Gastrocnemius medialis (tissue), 4 donors: ENCODE measurements at regions not wholly inside any gene's neighbourhood (a gene's known extent, or its start where the extent isn't known, plus 50 kb on each side); places are given as distances from the start of the nearest gene placed in this dataset.

Experiments
- ATAC-seq, 2 donors: fragments of 150-250 bp; one replicate each; pipeline ENCODE4 v1.9.1; 2016
- DNase-seq, 2 donors: peaks; one replicate each; pipeline ENCODE4 v3.0.0-alpha.2; 2019
- H3K27ac ChIP-seq, 4 donors: fragments of 200-600 bp; sonication (generic); 1 replicate in 1 of 4; 2 replicates in 3 of 4; pipeline ENCODE4 v1.5.1; 2016 to 2018; ENCODE audit warnings: mild to moderate bottlenecking in 2 of 4, moderate library complexity in 1 of 4
- H3K27me3 ChIP-seq, 3 donors: fragments of 200-600 bp; sonication (generic) in 2 of 3; 1 replicate in 1 of 3; 2 replicates in 2 of 3; pipeline versions ENCODE4 v1.5.1 to v1.6.0; 2016 to 2019; ENCODE audit warnings: mild to moderate bottlenecking in 1 of 3, moderate library complexity in 1 of 3
- H3K36me3 ChIP-seq, 2 donors: fragments of 200-600 bp; sonication (generic) in 1 of 2; one replicate each; pipeline ENCODE4 v1.5.1; 2017 to 2018
- H3K4me1 ChIP-seq, 2 donors: fragments of 200-600 bp; sonication (generic) in 1 of 2; one replicate each; pipeline ENCODE4 v1.5.1; 2016 to 2017; ENCODE audit warnings: mild to moderate bottlenecking in 2 of 2
- H3K4me3 ChIP-seq, 4 donors: fragments of 200-600 bp; sonication (generic) in 3 of 4; 1 replicate in 1 of 4; 2 replicates in 3 of 4; pipeline ENCODE4 v1.5.1; 2016 to 2019; ENCODE audit warnings: mild to moderate bottlenecking in 2 of 4
- H3K9me3 ChIP-seq, 3 donors: fragments of 200-600 bp; sonication (generic) in 2 of 3; 1 replicate in 1 of 3; 2 replicates in 2 of 3; pipeline ENCODE4 v1.5.1; 2016 to 2019
- POLR2A ChIP-seq, 2 donors: fragments of 450-650 bp; IDR thresholded peaks; one replicate each; pipeline ENCODE4 v1.6.1; 2017; ENCODE audit warnings: antibody characterized with exemption in 2 of 2, mild to moderate bottlenecking in 2 of 2, moderate library complexity in 2 of 2
- in situ Hi-C, 4 donors: fragments of 200-750 bp; cut with MboI; loops; one replicate each; pipeline versions ENCODE4 v1.15.0 to v1.8.0; 2017; ENCODE audit warnings: low sequenced_read_pairs in 4 of 4
- intact Hi-C: fragments of 100-400 bp; cut with DNase I; formaldehyde crosslinking; loops from one replicate; pipeline ENCODE4 v1.15.1; 2023; ENCODE audit warnings: low total_unique reads
- TF ChIP-seq, protein P1 (sequence below), 5 experiments: fragments of 450-650 bp in 3 of 5; fragments of 200-600 bp in 2 of 5; sonication (generic) in 2 of 5; IDR thresholded peaks in 4 of 5; conservative IDR thresholded peaks in 1 of 5; 1 replicate in 4 of 5; 2 replicates in 1 of 5; pipeline ENCODE4 v1.5.1; 2016 to 2019; ENCODE audit warnings: antibody characterized with exemption in 5 of 5, mild to moderate bottlenecking in 3 of 5, moderate library complexity in 3 of 5

DNA sequence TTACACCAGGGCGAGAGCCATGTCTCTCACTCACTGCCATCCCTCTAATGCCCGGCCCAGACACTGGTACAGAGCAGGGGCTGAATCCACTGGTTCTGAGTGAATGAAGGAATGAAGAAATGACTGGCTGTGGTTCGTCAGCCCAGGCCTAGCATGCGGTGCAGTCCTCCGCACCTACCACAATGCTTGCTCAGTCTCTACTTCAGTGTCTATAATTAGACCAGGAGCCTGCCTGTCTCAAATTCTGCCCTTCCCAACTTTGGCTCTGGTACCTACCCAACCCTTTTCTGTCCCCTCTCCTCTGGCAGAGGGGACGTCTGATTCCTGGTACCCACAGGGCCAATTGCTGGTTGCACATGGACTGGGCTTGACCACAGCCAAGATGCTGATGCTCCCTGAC is 118.2 kb upstream of the GRIK3 start:
- TF ChIP-seq, protein P1, sequence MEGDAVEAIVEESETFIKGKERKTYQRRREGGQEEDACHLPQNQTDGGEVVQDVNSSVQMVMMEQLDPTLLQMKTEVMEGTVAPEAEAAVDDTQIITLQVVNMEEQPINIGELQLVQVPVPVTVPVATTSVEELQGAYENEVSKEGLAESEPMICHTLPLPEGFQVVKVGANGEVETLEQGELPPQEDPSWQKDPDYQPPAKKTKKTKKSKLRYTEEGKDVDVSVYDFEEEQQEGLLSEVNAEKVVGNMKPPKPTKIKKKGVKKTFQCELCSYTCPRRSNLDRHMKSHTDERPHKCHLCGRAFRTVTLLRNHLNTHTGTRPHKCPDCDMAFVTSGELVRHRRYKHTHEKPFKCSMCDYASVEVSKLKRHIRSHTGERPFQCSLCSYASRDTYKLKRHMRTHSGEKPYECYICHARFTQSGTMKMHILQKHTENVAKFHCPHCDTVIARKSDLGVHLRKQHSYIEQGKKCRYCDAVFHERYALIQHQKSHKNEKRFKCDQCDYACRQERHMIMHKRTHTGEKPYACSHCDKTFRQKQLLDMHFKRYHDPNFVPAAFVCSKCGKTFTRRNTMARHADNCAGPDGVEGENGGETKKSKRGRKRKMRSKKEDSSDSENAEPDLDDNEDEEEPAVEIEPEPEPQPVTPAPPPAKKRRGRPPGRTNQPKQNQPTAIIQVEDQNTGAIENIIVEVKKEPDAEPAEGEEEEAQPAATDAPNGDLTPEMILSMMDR (IDR thresholded peaks at IDR 0.05 in 4 of 5, conservative IDR thresholded peaks at IDR 0.05 in 1 of 5), result no peak
- peak; percentile 38 to 70 for TF ChIP-seq POLR2A (IDR thresholded peaks at IDR 0.05)

DNA sequence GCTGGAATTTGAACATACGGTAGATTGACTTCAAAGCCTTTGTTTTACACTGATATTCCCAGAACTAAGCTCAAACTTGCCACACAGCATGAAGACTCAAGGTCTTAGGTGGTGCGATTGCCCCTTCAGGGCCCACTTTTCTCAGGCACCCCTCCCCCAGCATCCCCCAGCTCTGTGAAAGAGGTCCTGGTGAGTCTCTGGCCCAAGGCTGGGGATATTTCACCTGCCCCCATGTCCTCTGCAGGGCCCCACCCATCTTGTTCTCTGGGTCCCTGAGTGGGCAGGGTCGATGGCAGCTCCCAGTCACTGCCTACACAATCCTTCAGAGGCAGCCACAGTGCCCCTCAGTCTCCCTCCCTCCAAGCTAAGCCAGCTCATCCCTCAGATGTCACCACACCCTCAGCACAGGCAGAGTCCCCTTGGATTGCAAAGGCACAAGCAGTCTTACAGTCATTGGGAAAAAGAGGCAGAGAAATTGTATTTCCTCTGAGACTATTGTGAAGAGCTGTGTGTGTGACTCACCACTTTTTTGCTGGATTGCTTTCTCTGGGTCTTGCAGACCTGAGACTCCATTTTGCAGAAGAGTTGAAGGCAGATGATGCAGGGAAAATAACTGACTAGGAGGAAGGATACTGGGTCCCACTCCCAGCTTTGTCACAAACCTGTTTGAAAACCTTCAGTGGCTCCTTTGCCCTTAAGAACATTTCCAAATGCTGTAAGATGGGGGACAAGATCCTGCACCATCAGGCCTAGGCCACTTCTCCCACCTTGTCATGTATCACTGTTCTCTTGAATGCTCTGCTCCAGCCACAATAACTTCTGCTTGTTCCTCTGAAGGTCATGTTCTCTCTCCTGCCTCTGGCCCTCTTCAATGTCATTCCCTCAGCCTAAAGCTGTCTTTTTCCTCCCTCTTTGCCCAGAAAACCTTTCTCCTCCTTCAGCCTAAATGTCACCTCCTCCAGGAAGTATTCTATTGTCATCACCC is 119.1 kb upstream of the GRIK3 start:
- ATAC-seq, result no peak
- no peaks in the 10 kb centered on the region for H3K9me3 ChIP-seq
- H3K27me3 ChIP-seq, result peaks cover 0 to 3% (median 0%) of the 10 kb centered on the region in 3 donors
- H3K27ac ChIP-seq, result peak overlapping the region; percentile 66 to 93 (median 84)
- peak overlapping the region in 1 of 4 donors; percentile 22 for H3K4me3 ChIP-seq
- no peaks in the 10 kb centered on the region for H3K36me3 ChIP-seq
- TF ChIP-seq, protein P1 (IDR thresholded peaks at IDR 0.05 in 4 of 5, conservative IDR thresholded peaks at IDR 0.05 in 1 of 5), result no peak
- TF ChIP-seq POLR2A (IDR thresholded peaks at IDR 0.05), result no peak
- DNase-seq, result peak in 1 of 2 donors; percentile 37
- H3K4me1 ChIP-seq, result peaks cover 0 to 64% of the 10 kb centered on the region in 2 donors
- in situ Hi-C loops, result no loop called here
- intact Hi-C loops, result loop anchor here (2.0 kb wide), 1 partner anchor 45 kb away; no protein-coding TSS in a partner anchor

More for the DNA sequence above, 118.2 kb upstream of the GRIK3 start:
- peaks cover 0 to 66% of the 10 kb centered on the region in 2 donors for H3K4me1 ChIP-seq
- H3K36me3 ChIP-seq, result no peaks in the 10 kb centered on the region
- intact Hi-C loops, result loop anchor here (2.0 kb wide), 1 partner anchor 44 kb away; no protein-coding TSS in a partner anchor
- in situ Hi-C loops, result no loop called here
- peak overlapping the region in 3 of 4 donors; percentile 17 to 58 (median 47) for H3K4me3 ChIP-seq
- peak overlapping the region; percentile 66 to 93 (median 84) for H3K27ac ChIP-seq
- no peaks in the 10 kb centered on the region for H3K9me3 ChIP-seq
- ATAC-seq (peak; percentile 78 to 81), DNase-seq (peak; percentile 50 to 86)
- peaks cover 0 to 3% (median 0%) of the 10 kb centered on the region in 3 donors for H3K27me3 ChIP-seq

DNA sequence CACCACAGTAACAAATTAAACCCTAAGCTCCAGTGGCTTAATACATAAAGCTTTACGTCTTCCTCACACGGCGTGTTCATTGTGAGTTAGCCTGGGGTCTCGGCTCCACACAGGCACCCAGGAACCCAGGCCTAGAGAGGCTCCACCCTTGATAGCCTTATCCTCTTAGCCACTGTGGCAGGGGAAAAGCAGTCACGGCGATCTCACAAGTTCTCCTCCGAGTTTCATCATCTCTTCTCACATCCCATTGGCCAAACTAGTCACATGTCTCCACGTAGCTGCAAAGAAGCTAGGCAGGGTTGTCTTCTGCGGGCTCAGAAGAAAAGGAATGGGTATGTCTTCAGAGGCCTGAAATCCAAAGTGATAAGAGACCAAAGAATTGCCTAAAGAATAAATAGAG is 122.3 kb upstream of the GRIK3 start:
- TF ChIP-seq, protein P1 (IDR thresholded peaks at IDR 0.05 in 4 of 5, conservative IDR thresholded peaks at IDR 0.05 in 1 of 5), result no peak
- no peak for TF ChIP-seq POLR2A (IDR thresholded peaks at IDR 0.05)
- H3K4me3 ChIP-seq, result no peak overlapping the region
- ATAC-seq, result no peak

DNA sequence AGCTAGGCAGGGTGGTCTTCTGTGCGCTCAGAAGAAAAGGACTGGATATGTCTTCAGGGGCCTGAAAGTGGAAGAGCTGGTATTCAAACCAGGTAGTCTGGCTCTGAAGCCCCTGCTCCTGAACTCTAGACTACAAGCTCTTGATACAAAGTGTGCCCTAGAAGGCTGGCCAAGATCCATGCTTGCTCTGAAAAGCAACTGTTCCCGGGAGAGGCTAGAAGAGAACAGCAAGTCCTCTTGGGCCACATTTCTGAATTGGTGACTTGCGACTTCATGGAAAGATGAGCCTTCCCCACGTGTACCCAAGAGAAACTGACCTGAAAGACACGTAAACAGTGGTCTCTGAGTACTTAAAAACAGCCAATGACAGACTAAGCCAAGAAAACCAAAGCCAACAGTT is 123.3 kb upstream of the GRIK3 start:
- in situ Hi-C loops, result no loop called here
- no peaks in the 10 kb centered on the region for H3K36me3 ChIP-seq
- H3K4me3 ChIP-seq, result no peak overlapping the region
- DNase-seq (peak; percentile 84 to 89), ATAC-seq (peak; percentile 83 to 93)
- peak overlapping the region; percentile 56 to 92 (median 77) for H3K27ac ChIP-seq
- H3K9me3 ChIP-seq, result no peaks in the 10 kb centered on the region
- H3K4me1 ChIP-seq, result peaks cover 0 to 45% of the 10 kb centered on the region in 2 donors
- H3K27me3 ChIP-seq, result peaks cover 0 to 3% (median 0%) of the 10 kb centered on the region in 3 donors
- peak; percentile 10 to 11 for TF ChIP-seq POLR2A (IDR thresholded peaks at IDR 0.05)
- TF ChIP-seq, protein P1 (IDR thresholded peaks at IDR 0.05 in 4 of 5, conservative IDR thresholded peaks at IDR 0.05 in 1 of 5), result no peak
- intact Hi-C loops, result no loop called here

More for the DNA sequence above, 122.3 kb upstream of the GRIK3 start:
- Histone ChIP-seq H3K4me1 (peaks cover 0 to 46% of the 10 kb centered on the region in 2 donors), H3K36me3 (no peaks in the 10 kb centered on the region), H3K9me3 (no peaks in the 10 kb centered on the region), H3K27ac (peak overlapping the region in 2 of 4 donors; percentile 86 to 92), H3K27me3 (peaks cover 0 to 3% (median 0%) of the 10 kb centered on the region in 3 donors)
- intact Hi-C loops (no loop called here), in situ Hi-C loops (no loop called here)
- DNase-seq, result peak in 1 of 2 donors; percentile 50
